Stimulated activated CD4-positive, alpha-beta T cell treated with anti-CD3 and anti-CD28 coated beads, Interleukin-4, amount 100 ng/mL, for 24 hours (primary cell): ENCODE measurements at regions not wholly inside any gene's neighbourhood (a gene's known extent, or its start where the extent isn't known, plus 50 kb on each side); places are given as distances from the start of the nearest gene placed in this dataset.

Experiments
- DNase-seq: peaks from one replicate; pipeline ENCODE4 v3.0.0-alpha.2; 2020

GRCh38 chr1:29455781-29456180, 219.5 kb downstream of the PTPRU start:
- no peak for DNase-seq

DNA sequence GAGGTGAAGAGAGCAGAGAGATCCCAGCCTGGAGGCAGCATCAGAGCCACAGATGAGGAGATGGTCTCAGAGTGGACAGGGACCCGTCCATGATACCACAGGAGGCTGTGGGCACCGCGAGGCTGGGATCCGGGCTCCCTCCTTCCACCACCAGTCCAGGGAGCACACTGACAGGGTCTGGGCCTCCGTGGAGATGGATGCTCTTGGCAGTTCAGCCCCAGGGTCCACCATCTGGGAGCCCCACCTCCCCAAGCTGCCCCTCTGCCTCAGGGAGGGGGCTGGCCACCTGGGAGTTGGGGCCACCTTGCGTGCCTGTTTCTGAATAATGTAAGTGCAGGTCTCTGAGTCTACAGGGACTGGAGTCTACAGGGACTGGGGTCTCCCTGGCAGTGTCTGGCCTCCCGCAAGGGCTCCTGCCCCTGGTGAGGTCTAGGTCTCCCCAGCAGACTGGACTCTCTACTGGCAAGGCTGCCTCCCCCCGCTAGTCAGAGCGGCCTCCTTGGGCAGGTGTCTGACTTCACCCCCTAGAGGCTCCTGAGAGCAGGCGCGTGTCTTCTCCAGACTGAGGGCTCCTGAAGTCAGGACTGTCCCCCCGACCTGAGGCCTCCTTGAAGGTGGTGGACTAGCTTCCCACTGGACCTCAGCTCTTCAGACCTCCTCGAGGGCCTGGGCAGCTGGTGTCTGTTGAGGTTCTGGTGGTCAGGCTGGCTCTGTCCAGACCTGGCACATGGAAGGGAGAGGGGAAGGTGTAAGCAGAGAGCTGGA, 218.5 kb downstream of the PTPRU start:
- DNase-seq: no peak

DNA sequence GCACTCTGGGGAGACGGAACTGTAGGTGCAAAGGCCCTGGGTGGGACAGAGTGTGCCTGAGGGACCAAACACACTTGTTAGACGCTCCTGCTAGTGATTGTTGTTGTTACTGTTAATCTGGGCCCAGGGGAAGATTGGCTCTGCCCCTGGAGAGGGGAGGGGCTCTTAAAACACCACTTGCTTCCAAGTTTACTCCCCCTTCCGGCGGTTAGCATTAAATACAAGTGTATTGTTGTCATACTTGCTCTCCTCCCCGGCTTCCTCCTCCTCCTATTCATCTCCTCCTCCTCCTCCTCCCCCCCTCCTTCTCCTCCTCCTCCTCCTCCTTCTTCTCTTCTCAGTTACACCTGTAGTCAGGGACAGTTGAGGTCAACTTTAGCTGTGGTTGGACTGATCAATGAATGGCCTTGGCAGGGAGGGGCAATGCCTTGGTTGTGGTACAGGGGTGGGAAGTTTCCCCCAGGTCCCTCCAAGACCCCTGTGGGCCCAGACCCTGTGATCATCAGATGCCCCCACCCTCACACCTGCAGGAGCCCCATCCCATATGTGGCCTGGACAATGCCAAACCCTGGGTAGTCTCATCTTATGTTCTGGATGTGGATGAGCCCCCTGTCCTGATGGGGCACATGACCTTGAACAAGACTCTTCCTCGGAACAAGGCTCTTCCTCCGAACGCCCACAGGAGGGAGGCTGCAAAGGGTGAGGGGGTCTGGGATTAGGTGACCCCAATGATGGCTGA, 217.3 kb downstream of the PTPRU start:
- no peak for DNase-seq

DNA sequence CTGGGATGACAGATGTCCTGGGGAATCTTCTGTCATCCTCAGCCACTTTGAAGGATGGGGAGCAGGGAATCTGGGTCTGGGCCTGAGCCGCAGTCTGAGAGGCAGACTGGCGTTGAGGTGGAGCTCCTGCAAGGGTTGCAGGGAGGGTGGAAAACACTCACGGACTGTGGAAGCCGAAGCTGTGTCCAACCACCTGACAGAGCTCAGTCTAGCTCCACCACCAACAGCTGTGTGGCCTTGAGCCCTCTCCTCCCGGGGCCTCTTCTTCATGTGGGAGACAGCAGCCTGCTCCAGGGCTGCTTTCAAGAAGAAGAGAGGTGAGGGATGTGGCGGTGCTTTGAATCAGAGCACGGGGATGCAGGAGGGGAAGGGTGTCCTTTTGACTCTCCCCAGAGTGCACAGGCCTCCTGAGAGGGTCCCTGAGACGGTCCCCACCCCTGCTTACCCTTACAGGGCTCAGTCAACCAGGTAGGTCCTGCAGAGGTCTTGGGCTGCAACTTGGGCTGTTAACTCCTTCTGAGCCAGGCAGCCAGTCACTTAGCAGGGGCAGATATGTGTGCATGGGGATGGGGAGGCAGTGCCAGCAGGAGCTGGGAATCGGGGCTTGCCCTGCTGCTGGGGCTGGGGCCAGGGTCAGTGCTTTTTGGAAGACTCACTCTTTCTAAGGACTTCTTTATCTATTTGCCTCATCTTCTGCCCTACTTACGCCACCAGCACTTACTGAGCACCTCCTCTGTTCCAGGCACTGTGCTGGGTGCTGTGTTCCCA, 216.3 kb downstream of the PTPRU start:
- DNase-seq: no peak

- DNase-seq: no peak
Measured at GRCh38 chr1:29451368-29451892, 215.1 kb downstream of the PTPRU start.

GRCh38 chr1:29450591-29450990, 214.3 kb downstream of the PTPRU start:
- no peak for DNase-seq

- DNase-seq: no peak
Measured at GRCh38 chr1:29448456-29449235, 212.3 kb downstream of the PTPRU start.

DNA sequence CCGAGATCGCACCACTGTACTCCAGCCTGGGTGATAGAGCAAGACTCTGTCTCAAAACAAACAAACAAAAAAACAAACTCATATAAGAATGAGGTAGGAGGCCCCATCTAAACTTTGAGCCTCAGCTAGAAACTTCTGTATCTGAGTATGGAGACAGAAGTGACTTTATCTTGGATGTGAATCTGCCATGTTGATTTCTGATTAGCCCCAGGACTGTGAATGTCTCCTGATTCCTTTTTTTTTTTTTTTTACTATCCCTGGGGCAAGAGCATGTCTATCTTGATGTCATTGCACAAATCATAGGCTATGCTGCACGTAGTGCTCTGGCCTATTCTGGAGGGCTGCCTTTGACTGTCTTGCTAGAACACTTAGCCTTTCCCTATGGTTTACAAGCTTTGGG, 211.0 kb downstream of the PTPRU start:
- no peak for DNase-seq

- no peak for DNase-seq
Measured at GRCh38 chr1:29444782-29445729, 208.7 kb downstream of the PTPRU start.

DNA sequence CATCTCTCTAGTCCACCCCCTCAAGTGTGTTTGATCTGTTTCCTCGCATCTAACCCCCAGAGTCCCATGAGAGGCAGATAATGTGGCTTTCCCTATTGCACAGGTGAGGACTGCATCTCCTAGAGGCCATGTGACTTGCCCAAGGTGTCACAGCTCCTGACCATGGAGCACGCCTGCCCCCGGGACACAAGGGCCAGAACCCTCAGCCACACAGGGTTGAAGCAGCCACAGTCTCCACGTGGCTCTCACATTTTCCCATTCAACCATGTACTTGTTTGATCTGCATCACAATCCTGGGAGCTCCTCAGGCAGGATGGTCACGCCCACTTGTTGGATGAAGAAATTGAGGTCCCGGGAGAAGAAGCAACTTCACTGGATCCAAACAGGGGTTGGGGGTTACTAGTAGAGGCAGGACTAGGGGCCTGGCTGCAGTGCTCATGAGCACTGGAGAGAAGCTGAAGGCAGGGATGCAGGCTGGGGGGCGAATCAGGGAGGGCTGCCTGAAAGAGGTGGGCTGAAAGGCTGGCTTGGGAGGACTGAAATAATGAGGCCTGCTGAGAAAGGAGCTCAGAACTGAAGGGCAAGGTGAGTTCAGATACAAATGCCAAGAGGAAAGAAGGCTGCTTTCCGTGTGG, 207.9 kb downstream of the PTPRU start:
- no peak for DNase-seq

- no peak for DNase-seq
Measured at GRCh38 chr1:29441916-29442668, 205.8 kb downstream of the PTPRU start.

DNA sequence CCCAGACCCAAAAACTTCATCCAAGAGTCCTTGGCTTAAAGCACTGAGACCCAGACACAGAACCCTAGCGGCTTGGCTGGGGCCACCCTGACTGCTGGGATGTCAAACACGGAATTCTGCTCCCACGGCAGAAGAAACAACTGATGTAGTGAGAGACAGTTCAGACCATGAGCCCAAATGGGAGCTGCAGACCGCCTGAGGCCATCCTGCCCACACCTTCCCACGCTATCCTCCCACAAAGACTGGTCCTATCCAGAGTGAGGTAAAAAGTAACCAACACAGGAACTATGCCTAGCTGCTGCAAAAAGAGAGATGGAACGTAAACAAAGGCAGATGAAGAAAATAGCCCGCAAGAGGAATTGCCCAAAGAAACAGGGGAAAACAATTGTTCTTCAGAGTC, 203.3 kb downstream of the PTPRU start:
- DNase-seq: no peak

GRCh38 chr1:29438991-29439390, 202.7 kb downstream of the PTPRU start:
- DNase-seq: no peak

- no peak for DNase-seq
Measured at GRCh38 chr1:29437946-29438345, 201.6 kb downstream of the PTPRU start.

GRCh38 chr1:29436181-29436785, 200.0 kb downstream of the PTPRU start:
- DNase-seq: no peak

DNA sequence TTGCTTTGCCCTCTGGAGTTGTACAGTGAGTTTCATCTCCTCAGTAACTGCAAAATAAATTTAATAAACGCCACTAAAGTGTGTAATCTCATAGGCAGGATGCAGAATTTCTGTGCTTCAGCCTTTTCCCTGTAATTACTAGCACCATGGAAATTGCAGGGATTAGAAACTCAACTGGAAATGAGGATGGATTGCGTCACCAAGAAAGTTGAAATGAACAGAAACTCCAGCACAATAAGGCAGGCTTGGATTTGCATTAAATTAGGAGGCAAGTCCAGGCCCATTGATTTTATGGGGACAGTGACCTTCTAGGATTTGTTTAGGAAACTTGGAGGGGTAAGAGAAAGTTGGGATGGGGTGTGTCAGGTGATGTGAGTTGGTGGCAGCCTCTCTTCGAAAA, 197.5 kb downstream of the PTPRU start:
- no peak for DNase-seq

DNA sequence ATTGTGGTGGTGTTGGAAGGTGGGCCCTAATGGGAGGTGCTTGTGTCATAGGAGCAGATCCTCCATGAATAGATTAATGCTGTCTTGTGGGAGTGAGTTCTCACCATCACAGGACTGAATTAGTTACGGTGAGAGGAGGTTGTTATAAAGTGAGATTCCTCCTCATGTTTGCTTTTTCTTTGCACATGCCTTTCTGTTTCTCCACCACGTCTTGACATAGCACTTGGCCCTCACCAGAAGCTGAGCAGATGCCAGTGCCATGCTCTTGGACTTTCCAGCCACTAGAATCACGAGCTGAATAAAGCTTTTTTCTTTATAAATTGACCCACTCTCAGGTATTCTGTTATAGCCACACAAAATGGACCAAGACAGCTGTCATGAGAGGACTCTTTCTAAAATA, 194.8 kb downstream of the PTPRU start:
- DNase-seq: no peak

GRCh38 chr1:29429656-29430055, 193.3 kb downstream of the PTPRU start:
- no peak for DNase-seq

GRCh38 chr1:29428997-29429396, 192.7 kb downstream of the PTPRU start:
- DNase-seq: no peak

- DNase-seq: no peak
Measured at GRCh38 chr1:29428280-29428615, 191.9 kb downstream of the PTPRU start.
